ENCODE measurements at regions not wholly inside any gene's neighbourhood (a gene's known extent, or its start where the extent isn't known, plus 50 kb on each side); places are given as distances from the start of the nearest gene placed in this dataset.

DNA sequence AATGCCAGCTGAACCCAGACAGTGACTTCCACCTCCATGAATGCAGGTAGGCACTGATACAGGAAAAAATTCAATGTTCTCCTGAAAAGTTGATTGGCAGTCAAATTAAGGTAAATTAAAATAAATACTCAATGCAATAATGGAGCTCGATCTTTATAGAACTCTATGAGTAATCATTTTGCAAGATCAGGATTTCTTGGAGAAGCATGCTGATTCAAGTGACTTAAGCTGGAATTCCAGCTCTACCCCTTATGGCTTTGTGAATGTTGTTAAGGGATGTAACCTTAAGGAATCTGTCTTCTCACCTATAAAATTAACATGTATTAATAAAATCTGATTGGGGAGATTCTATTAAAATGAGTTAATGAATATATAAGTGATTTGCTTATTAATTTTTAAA, 145.1 kb downstream of the QPCT start:
- TF ChIP-seq EZH2phosphoT487 (IDR thresholded peaks at IDR 0.05; ENCODE audit: low read depth, severe bottlenecking, unreplicated experiment) (no peak), EZH2 (IDR thresholded peaks at IDR 0.05; ENCODE audit: borderline replicate concordance) (no peak)
- TF ChIP-seq, protein P1, sequence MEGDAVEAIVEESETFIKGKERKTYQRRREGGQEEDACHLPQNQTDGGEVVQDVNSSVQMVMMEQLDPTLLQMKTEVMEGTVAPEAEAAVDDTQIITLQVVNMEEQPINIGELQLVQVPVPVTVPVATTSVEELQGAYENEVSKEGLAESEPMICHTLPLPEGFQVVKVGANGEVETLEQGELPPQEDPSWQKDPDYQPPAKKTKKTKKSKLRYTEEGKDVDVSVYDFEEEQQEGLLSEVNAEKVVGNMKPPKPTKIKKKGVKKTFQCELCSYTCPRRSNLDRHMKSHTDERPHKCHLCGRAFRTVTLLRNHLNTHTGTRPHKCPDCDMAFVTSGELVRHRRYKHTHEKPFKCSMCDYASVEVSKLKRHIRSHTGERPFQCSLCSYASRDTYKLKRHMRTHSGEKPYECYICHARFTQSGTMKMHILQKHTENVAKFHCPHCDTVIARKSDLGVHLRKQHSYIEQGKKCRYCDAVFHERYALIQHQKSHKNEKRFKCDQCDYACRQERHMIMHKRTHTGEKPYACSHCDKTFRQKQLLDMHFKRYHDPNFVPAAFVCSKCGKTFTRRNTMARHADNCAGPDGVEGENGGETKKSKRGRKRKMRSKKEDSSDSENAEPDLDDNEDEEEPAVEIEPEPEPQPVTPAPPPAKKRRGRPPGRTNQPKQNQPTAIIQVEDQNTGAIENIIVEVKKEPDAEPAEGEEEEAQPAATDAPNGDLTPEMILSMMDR (IDR thresholded peaks at IDR 0.05; ENCODE audit: poor library complexity), result no peak
- 84% methylated on average over 1 of the region's 1 CpG for WGBS (ENCODE audit: low lambda C conversion rate, missing lambda C conversion rate)
- H3K79me2 ChIP-seq, result no peaks in the 10 kb centered on the region

DNA sequence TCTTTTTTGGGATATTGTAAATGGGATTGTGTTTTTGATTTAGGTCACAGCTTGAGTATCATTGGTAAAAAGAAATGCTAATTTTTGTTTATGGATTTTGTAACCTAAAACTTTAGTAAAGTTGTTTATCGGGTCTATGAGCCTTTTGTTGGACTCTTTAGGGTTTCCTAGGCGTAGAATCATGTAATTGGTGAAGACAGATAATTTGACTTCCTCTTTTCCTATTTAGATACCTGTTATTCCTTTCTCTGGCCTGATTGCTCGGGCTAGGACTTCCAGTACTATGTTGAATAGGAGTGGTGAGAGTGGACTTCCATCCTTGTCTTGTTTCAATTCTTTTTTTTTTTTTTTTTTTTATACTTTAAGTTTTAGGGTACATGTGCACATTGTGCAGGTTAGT, 149.0 kb downstream of the QPCT start:
- no peak overlapping the region for H2AFZ ChIP-seq
- H3K4me3 ChIP-seq, result no peak overlapping the region
- no peaks in the 10 kb centered on the region for H3K36me3 ChIP-seq (replicated peaks; ENCODE audit: insufficient read depth, low read depth)
- H3K27me3 ChIP-seq, result no peaks in the 10 kb centered on the region
- no peak for TF ChIP-seq EZH2phosphoT487 (IDR thresholded peaks at IDR 0.05; ENCODE audit: low read depth, severe bottlenecking, unreplicated experiment)
- no peak for TF ChIP-seq EZH2 (IDR thresholded peaks at IDR 0.05; ENCODE audit: borderline replicate concordance)
- TF ChIP-seq, protein P1 (IDR thresholded peaks at IDR 0.05; ENCODE audit: poor library complexity), result no peak
- no peak overlapping the region for H3K27ac ChIP-seq
- no peaks in the 10 kb centered on the region for H3K9me3 ChIP-seq (ENCODE audit: low read depth)
- no peak for DNase-seq (ENCODE audit: low spot score)
- no peaks in the 10 kb centered on the region for H3K4me1 ChIP-seq (ENCODE audit: insufficient read depth)
- no peak overlapping the region for H3K4me2 ChIP-seq
- no peaks in the 10 kb centered on the region for H3K79me2 ChIP-seq
- H4K20me1 ChIP-seq (ENCODE audit: insufficient read depth, poor library complexity, severe bottlenecking), result no peaks in the 10 kb centered on the region
- H3K9me2 ChIP-seq (replicated peaks; ENCODE audit: insufficient read depth), result no peaks in the 10 kb centered on the region
- whole genome bisulfite sequencing (ENCODE audit: low lambda C conversion rate, missing lambda C conversion rate), result 89% methylated on average over 3 of the region's 3 CpGs

More for the DNA sequence above, 145.1 kb downstream of the QPCT start:
- no peaks in the 10 kb centered on the region for H3K9me2 ChIP-seq (replicated peaks; ENCODE audit: insufficient read depth)
- no peaks in the 10 kb centered on the region for H3K27me3 ChIP-seq
- H3K9me3 ChIP-seq (ENCODE audit: low read depth), result no peaks in the 10 kb centered on the region
- no peak overlapping the region for H3K27ac ChIP-seq
- no peak overlapping the region for H2AFZ ChIP-seq
- no peak overlapping the region for H3K4me2 ChIP-seq
- no peaks in the 10 kb centered on the region for H3K36me3 ChIP-seq (replicated peaks; ENCODE audit: insufficient read depth, low read depth)
- no peaks in the 10 kb centered on the region for H4K20me1 ChIP-seq (ENCODE audit: insufficient read depth, poor library complexity, severe bottlenecking)
- no peaks in the 10 kb centered on the region for H3K4me1 ChIP-seq (ENCODE audit: insufficient read depth)
- no peak overlapping the region for H3K4me3 ChIP-seq
- DNase-seq (ENCODE audit: low spot score), result no peak

GRCh38 chr2:37499113-37499512, 154.7 kb downstream of the QPCT start:
- Histone ChIP-seq H3K4me2 (no peak overlapping the region), H3K4me1 (ENCODE audit: insufficient read depth) (no peaks in the 10 kb centered on the region), H4K20me1 (ENCODE audit: insufficient read depth, poor library complexity, severe bottlenecking) (no peaks in the 10 kb centered on the region), H3K36me3 (replicated peaks; ENCODE audit: insufficient read depth, low read depth) (no peaks in the 10 kb centered on the region), H3K27me3 (no peaks in the 10 kb centered on the region), H3K79me2 (no peaks in the 10 kb centered on the region), H3K9me3 (ENCODE audit: low read depth) (no peaks in the 10 kb centered on the region), H2AFZ (no peak overlapping the region), H3K9me2 (replicated peaks; ENCODE audit: insufficient read depth) (no peaks in the 10 kb centered on the region), H3K27ac (no peak overlapping the region), H3K4me3 (no peak overlapping the region)
- 96% methylated on average over 3 of the region's 3 CpGs for WGBS (ENCODE audit: low lambda C conversion rate, missing lambda C conversion rate)
- TF ChIP-seq, protein P1 (IDR thresholded peaks at IDR 0.05; ENCODE audit: poor library complexity), result no peak
- TF ChIP-seq EZH2 (IDR thresholded peaks at IDR 0.05; ENCODE audit: borderline replicate concordance) (no peak), EZH2phosphoT487 (IDR thresholded peaks at IDR 0.05; ENCODE audit: low read depth, severe bottlenecking, unreplicated experiment) (no peak)
- DNase-seq (ENCODE audit: low spot score), result no peak

DNA sequence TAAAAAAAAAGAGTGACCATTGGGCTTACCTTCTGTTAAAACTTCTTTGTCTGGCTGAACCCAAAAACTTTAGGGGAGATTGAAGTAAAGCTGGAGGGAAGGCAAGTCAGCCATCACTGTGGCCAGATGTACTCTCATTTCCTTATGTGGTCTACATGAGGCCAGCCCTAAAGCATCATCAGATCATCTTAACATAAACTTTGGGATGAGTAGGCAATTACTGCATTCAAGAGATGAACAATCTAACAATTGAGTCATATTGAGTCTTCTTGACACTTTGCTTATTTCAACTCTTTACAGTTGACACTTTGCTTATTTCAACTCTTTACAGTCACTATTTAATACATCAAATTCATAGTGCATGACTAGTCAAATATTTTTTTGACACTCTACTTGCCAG, 155.6 kb downstream of the QPCT start:
- no peaks in the 10 kb centered on the region for H4K20me1 ChIP-seq (ENCODE audit: insufficient read depth, poor library complexity, severe bottlenecking)
- TF ChIP-seq EZH2phosphoT487 (IDR thresholded peaks at IDR 0.05; ENCODE audit: low read depth, severe bottlenecking, unreplicated experiment) (no peak), EZH2 (IDR thresholded peaks at IDR 0.05; ENCODE audit: borderline replicate concordance) (no peak)
- TF ChIP-seq, protein P1 (IDR thresholded peaks at IDR 0.05; ENCODE audit: poor library complexity), result no peak
- no peaks in the 10 kb centered on the region for H3K36me3 ChIP-seq (replicated peaks; ENCODE audit: insufficient read depth, low read depth)
- no peaks in the 10 kb centered on the region for H3K4me1 ChIP-seq (ENCODE audit: insufficient read depth)
- H3K79me2 ChIP-seq, result no peaks in the 10 kb centered on the region
- H3K27ac ChIP-seq, result no peak overlapping the region
- H3K4me3 ChIP-seq, result no peak overlapping the region
- H3K9me3 ChIP-seq (ENCODE audit: low read depth), result no peaks in the 10 kb centered on the region
- DNase-seq (ENCODE audit: low spot score), result no peak
- no peaks in the 10 kb centered on the region for H3K27me3 ChIP-seq
- no peak overlapping the region for H2AFZ ChIP-seq
- H3K9me2 ChIP-seq (replicated peaks; ENCODE audit: insufficient read depth), result no peaks in the 10 kb centered on the region
- no peak overlapping the region for H3K4me2 ChIP-seq
